HG03342 (cell line): ENCODE measurements at regions not wholly inside any gene's neighbourhood (a gene's known extent, or its start where the extent isn't known, plus 50 kb on each side); places are given as distances from the start of the nearest gene placed in this dataset.
"Not testable (repeated sequence)": the region's sequence is repeated elsewhere in the genome, so short reads cannot be mapped to it uniquely, and the experiment has no call there.

Experiments used
- ATAC-seq: cut with Tn5 transposase; IDR thresholded peaks from one replicate; pipeline ENCODE4 v1.9.1; 2021; ENCODE audit warnings: mild to moderate bottlenecking, moderate library complexity; ENCODE audit not compliant: unreplicated experiment

DNA sequence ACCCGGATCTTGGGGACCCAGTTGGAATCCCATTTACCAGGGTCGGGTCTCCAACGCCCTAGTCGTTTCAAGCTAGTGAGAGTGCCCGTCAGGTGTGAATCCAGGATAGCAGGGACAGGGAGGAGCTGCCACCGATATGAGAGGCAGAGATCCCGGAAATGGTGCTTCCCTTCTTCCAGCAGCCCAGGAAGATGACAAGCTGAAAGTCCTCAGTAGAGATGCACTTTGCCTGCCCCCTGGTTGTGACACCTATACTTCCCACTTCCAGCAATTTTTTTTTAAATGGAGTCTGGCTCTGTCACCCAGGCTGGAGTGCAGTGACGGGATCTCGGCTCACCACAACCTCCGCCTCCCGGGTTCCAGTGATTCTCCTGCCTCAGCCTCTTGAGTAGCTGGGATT is 503.0 kb downstream of the NTRK3 start:
- ATAC-seq: no peak

DNA sequence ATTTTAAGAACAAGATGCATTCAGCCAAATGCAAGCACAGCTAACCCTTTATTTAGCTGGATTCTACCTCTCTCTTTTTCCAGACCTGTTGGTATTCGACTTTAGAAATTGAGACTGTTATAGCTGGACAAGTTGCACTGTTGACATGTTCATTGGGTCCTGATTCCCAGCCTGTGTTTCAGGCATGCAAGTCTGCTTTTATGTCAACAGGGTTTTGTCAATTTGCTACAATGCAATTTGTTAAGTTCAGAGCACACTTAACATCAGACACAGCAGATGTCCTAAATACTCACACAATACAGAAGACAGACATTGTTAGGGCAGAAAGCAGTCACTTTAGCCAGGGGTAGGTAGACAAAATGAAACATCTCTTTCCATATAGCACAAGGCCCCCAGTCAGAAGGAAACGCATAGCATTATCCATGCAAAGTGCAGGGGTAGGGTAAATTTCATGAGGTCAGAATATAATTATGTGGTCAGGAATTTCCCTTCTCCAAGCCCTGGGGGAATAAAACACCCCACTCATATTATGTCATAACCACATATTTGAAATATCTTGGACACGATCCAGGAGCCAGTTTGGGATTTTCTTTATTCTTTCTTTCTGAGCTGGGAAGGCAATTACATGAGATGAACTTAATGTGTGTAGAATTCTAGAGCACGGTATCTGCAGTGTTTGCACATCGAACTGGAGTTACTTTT is 504.1 kb downstream of the NTRK3 start:
- ATAC-seq: no peak

DNA sequence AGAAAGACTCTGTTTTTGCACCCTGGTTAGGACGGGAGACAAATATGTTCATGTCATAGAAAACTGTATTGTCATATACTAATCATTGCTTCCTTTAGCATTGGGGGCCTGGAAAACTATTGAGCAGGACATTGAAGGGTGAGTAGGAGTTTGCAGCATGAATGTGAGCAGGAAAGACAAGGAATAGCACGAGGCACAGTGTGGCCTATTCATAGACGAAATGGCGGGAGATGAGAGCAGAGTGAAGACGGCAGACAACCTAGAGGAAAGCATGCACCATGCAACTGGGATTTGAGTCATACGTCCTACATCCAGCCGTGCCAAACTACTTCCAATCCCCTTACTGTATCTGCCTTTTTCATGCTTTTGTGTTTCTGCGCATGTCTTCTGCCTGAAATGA is 508.1 kb downstream of the NTRK3 start:
- no peak for ATAC-seq

DNA sequence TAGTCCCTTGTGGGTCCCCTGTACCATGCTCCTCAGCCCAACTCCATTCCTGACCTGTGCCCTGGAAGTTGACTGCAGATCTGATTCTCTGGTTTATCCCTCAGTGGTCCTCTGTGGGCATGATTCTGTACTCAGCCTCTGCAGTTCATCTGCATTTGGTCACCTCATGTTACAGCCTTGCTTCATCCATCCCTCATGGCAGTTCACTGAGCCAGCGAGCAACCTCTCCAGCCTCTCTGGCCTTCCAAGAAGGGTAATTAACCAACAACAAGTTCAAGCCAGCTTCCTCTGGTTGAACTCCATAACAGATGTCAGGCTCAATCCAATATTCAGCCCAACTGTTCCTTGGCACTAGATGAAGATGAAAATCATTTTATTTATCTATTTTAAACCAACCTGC is 509.5 kb downstream of the NTRK3 start:
- ATAC-seq: no peak

DNA sequence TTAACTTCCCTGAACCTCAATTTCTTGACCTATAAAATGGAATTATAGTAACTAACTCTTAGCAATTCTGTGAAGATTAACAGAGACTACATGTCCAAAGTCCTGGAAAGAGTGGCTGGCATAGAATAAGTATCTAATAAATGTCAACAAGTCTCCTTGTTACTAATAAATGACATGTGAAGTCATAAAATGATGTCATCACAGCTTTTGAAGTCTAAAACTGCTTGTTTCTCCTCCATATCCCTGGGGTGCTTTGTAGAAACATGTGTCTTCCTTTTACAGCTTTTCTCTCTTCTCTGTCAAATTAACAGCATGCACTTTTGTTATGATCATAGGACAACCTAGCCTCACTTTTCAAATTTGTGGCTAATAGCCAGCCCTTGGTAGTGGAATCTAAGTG is 510.2 kb downstream of the NTRK3 start:
- no peak for ATAC-seq

DNA sequence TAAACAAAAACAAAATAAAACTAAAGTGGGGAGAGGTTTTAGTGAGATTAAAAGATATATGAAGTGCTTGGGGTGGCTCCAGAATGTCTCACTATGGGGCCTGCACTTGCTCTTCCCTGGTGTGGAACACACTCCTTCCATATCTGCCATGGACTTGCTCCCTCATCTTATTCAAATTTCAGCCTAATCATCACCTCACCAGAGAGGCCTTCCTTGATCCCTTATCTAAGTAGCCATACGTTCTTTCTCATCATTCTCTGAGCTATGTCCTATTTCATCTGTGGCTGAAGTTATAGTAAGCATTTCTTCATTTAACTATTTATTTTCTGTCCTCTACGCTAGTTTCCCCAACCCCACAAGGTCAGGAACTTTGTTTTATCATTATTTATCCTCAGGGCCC is 511.7 kb downstream of the NTRK3 start:
- ATAC-seq: no peak

DNA sequence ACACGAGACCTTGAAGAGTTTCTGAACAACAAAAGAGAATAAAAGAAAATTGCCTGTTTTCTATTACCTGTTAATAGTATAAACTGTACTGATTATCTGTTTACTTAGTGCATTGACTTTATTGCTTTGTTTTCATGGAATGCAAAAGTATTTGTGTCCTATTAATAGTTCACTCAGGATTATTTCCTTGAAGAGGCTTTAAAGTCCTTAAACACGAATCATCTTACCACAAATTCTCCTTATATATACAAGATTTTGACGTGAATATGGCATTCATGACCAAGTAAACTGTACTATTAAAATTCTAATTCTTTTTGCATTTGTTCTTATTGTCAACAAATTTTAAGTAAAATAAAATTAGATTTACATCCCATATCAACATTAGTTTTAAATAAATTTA is 513.0 kb downstream of the NTRK3 start:
- ATAC-seq: no peak

DNA sequence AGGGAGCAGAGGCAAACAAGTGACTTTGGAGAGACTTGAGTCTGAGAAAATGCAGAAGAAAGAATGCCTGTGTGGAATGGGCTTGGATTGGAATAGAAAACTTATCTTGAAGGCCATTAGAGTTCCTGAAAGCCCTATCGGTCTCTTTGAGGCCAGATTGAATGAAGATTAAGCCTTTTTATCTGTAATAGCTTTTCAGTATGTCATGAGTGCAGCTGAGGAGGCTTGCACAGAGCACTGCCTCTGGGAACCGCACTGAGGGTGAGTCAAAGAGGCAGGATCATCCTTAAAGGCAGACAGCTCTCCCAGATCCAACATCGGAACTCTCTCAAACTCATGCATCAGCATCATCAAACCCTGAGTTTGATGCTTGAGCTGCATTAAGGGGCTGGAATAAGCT is 515.2 kb downstream of the NTRK3 start:
- ATAC-seq: no peak

DNA sequence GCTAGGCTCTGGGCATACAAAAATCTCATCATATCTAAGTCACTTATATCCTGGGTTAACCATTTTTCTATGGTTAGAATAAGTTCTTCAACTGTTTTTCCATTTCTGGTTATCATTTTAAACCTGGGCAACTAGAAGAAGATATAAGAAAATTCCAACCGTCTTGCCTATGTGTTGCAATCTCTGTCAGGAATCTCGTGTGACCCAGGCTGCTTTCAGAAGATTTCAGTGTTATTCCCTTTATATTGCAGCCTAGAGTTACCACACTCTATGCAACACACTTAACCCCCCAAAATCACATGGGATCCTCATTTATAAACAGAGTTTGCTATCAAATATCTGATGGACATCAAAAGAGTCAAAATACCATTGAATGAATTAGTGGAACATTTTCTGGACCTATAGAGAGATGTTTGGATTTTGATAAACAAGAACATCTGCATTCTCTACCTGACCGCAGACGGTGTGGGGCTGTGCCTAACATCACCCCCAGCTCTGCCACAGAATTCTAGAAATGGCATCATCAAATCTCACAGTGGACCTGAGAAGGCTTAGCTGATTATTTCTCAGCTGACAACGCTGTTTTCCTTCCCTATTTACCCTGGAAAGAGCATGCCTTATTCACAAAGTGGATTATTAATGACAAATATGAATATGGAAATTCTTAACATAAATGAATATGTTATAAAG is 515.7 kb downstream of the NTRK3 start:
- ATAC-seq: no peak

DNA sequence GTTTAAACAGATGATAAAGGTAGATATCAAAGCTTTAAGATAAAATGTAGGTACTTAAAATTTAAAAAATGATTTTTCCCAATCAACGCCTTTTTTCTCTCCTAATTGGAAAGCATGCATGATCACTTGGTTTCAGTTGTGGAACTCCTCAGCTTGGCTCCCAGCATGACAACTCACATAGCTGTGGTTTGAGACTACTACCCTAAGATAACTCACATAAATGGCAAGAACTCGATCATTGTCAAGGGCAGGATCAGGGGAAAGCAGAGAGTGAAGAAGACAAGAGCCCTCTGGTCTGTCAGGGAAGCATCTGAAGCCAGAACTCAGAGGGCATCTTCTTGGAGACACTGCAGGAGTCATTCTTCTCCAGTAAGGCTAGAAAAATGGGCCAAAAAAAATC is 516.7 kb downstream of the NTRK3 start:
- ATAC-seq: no peak

DNA sequence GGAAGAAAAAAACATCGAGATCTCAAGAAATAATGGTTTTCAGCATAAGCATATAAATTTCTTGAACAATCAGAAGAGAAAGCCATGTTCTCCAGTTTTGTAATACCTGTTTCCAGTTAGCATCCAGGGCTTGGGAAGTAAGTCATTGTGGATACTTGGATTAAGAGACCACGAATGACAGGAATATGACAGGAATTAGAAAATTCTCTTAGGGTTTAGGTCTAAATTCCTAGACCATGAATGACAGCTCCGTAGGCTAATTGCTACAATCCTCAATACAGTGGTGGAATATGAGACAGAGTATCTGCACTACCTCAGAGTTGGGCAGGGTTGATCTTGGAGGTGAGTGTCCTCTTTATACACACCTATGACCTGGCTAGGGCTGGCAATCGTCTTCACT is 517.5 kb downstream of the NTRK3 start:
- ATAC-seq: no peak

DNA sequence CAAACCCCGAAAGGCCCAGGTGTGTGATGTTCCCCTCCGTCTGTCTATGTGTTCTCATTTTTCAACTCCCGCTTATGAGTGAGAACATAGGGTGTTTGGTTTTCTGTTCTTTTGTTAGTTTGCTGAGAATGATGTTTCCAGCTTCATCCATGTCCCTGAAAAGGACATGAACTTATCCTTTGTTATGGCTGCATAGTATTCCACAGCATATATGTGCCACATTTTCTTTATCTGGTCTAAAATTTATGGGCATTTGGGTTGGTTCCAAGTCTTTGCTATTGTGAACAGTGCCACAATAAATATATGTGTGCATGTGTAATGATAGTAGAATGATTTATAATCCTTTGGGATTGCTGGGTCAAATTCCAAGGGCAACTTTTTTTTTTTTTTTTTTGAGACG is 519.1 kb downstream of the NTRK3 start:
- not testable (repeated sequence) for ATAC-seq

DNA sequence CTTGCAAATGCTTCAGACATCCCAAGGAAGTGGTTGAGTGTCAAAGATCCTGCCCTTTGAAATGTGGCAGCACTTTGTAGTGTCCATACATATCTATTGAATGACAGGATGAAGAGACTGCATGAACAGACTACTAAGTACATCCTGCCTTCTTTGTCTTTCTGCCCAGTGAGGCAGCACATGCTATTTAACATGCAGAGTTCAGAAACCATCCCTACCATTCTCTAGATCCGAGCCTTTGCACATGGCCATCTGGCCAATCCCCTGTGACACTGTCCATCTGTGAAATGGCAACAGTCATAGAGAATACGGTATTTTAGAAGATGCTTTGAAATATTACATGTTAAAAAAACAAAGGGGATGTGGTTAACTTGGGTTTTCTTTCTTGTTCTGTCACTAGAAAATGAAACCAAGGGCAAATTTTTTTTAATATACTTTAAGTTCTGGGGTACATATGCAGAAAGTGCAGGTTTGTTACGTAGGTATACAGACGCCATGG is 519.6 kb downstream of the NTRK3 start:
- ATAC-seq: no peak

DNA sequence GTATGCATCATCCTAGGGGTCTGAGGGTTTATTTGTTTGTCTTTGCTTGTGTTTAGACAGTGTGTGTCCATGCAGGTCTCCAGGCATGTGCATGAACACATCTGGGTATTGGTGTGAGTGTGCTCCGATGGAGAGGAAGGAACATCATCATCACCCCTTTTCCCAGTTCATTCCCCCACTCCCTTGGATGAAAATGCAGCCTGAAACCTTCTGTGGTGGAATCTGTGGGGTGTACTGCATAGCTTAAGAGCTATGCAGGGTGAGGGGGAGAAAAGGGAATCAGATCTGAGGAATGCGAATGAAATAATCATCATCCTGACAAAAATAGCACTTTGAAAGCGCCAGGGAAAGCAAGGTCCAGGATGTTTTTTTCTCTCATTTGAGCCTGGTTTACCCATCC is 520.1 kb downstream of the NTRK3 start:
- no peak for ATAC-seq

DNA sequence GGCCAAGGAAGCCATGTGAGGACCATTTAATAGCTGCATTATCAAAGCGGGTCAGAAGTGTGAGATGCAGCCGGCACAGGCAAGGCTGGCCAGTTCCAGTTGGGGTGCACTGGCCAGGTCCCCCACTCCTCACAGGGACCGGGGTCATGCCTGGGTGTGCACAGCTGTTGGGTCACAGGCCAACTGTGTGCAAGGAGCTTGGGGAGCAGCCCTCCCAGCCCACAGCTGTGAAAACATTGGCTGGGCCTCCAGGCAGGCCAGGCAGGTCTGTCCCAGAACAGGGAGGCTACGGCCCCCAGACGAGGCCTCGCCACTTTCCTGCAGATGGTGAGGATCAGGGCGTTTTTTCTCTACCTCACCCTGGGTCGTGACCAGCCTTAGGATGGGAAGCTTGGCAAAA is 521.0 kb downstream of the NTRK3 start:
- ATAC-seq: no peak

DNA sequence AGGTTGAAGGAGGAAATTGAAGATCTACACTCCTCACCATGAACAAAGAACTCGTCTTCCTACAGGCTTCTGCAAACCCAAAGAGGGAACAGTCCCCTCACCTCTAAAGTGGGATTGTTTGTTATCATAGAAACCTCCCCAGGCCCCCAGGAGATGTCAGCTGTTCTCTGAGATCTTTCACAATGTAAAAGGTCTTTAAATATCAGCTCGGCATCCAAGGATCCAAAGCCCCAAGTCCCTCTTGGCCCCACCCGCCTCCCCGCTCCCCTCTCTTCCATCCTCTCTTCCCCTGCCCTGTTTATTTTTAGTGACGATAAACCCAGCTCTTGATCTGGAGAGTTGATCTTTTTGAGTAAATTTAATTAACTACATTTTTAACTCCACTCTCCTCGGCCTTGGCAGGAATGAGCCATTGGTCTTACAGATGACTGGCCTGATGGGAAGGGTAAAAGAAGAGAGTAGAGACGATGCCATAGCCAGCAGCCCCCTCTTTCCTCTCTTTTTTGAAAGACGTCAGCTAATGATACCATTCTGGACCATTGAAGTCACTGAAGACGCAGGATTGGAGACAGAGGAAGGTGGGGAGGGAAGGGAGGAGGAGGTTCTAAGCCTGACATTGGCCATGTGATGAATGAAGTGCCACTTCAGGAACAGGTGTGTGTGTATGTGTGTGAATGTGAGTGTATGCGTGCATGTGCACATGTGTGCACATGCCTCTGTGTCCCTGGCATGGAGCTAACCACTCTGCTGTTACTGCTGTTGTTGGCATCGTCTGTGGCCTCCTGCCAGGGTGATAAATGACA is 521.8 kb downstream of the NTRK3 start:
- no peak for ATAC-seq

DNA sequence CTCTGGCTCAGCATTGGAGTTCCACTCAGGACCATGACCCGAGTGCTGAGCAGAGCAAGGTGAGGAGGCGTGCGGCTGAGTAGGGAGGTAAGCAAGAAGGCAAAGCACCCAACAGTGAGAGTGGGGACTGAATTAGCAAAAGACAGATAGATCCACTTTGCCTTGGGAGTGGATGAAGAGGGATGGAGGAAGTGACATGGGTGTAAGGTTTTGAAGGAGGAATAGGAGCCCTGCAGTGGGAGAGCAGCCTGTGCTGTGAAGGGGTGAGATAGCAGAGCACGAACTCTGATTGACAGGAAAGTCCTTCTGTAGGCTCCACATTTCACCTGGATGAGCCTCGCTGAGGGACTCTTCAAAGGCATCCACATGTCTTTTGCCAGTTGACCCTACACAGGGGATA is 522.6 kb downstream of the NTRK3 start:
- no peak for ATAC-seq

DNA sequence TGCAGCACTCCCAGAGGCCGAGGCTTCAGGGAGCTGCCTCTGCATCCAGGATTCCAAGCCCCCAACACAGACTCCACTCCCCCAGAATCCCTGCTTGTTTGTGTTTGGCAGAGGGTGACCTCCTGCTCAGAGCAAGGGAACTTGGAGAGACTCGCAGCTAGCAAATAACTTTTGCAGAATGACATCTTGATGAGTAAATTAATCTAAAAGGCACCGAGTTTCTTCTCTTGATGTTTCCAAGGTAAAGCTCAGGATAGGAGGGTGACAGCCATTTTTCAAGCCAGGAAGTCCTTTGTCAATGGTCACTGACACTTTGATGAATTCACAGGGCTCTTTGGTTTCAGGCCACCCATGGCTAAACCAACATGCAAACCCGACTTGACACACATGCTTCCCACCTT is 523.0 kb downstream of the NTRK3 start:
- ATAC-seq: no peak

DNA sequence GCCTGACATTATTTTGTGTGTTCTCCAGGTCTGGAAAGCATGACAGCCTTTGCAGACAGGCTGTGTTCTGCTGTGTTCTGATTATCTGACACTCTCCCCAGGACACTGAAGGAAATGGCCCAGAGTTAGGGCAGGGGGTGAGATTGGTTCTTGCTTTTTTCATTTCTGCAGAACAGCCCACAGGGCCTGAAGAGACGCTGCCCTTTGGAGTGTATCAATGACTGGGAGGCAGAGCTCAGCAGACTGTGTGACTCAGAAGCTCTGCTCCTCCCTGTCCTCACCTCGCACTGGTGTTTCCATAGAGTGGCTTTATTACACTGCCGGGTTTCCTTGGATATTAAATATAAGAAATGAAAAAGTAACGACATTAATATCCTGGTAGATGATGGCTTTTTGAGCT is 523.6 kb downstream of the NTRK3 start:
- ATAC-seq: no peak

DNA sequence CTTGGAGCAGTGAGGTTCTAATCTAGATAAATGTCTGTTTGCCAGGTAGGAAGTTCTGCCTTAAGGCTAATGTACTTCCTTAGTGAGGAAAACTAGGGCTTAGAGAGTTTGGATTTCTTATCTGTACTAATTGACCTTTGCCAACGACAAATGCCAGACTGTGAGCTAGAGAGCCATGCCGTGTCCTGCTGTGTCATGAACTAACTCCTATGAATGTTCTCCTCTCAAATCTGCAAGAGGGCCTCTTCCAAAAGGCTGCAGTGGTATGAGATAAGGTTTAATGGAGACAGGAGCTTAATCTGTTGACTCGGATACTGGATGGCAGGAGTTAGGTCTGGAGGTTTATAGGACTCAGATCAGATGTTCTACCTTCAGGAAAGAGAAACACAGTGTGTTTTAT is 524.9 kb downstream of the NTRK3 start:
- no peak for ATAC-seq

DNA sequence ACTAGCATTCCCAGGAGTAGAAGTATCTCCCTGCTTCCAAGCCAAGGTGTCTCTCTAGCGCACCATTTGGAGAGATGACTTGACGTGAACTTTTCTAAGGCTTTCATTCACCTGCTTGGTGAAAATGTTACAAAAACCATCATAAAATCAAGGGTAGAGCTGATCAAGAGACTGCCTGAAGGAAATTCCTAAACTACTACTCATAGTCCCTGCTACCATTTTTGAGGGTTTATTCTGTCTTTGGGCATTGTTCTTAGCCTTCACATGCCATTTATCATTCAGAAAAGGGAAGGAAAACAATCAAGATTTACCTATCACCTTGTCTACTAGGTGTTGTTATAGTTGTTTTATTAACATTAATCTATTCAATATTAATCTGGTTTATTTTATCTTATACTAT is 525.8 kb downstream of the NTRK3 start:
- ATAC-seq: no peak

DNA sequence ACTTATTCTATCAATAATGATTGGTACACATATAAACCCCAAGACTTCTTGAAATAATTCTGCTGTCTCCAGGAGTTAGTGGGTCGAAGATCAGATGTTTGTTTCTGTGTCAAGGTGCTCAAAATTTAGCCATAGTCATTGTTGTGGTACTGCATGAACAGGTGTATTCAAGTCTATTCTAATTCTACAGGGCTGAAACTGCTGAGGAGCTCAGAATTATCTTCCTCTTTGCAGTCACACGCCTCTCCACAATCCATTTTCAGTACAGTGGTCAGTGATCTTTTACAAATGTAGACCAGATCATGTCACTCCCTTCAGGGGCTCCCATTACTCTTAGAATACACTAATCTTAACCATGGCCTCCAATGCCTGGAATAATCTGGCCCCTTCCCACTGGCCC is 527.5 kb downstream of the NTRK3 start:
- ATAC-seq: no peak
